PC-9 (cell line): ENCODE measurements at regions not wholly inside any gene's neighbourhood (a gene's known extent, or its start where the extent isn't known, plus 50 kb on each side); places are given as distances from the start of the nearest gene placed in this dataset.

Experiments used
- BruUV-seq: library from RNA; stranded (reverse); fragments of 400-500 nt; replicated peaks from 2 replicates; lab custom pipeline; 2021; lab: Mats Ljungman, UMichigan
- CTCF ChIA-PET: fragments of 300-600 bp; sonication (Branson Sonifier 250); formaldehyde crosslinking; loops from one replicate; lab custom pipeline; 2022; ENCODE audit warnings: antibody characterized with exemption; lab: Charles Lee
- POLR2A ChIA-PET: fragments of 300-600 bp; sonication (Branson Sonifier 250); formaldehyde crosslinking; loops from one replicate; lab custom pipeline; 2022; ENCODE audit warnings: antibody characterized with exemption; ENCODE audit not compliant: unreplicated experiment; lab: Charles Lee
- DNase-seq, 2 experiments: peaks; one replicate each; pipeline versions ENCODE4 v3.0.0 to v3.0.0-alpha.2; 2015 to 2022; ENCODE audit warnings: mixed read lengths in 1 of 2
- H2AFZ ChIP-seq: fragments of 200-600 bp; sonication (generic); 2 replicates; pipeline ENCODE4 v1.8.1; 2017; ENCODE audit warnings: antibody characterized with exemption
- H3F3A ChIP-seq: fragments of 200-600 bp; sonication (generic); 2 replicates; pipeline ENCODE4 v1.8.1; 2017; ENCODE audit warnings: antibody characterized with exemption, mild to moderate bottlenecking, low read depth; ENCODE audit not compliant: insufficient read depth
- H3K27ac ChIP-seq: fragments of 200-600 bp; sonication (generic); 2 replicates; pipeline ENCODE4 v1.6.1; 2016; ENCODE audit warnings: mixed run types
- H3K27me3 ChIP-seq: fragments of 200-600 bp; sonication (generic); 2 replicates; pipeline ENCODE4 v1.6.1; 2016; ENCODE audit warnings: low read depth, mixed run types; ENCODE audit not compliant: insufficient read depth
- H3K36me3 ChIP-seq: fragments of 200-600 bp; sonication (generic); 2 replicates; pipeline ENCODE4 v1.6.1; 2016; ENCODE audit warnings: low read depth, mixed run types
- H3K4me1 ChIP-seq: fragments of 200-600 bp; sonication (generic); replicated peaks from 2 replicates; pipeline ENCODE4 v1.6.1; 2016; ENCODE audit warnings: mixed run types; ENCODE audit not compliant: insufficient read depth
- H3K4me2 ChIP-seq: fragments of 200-600 bp; sonication (generic); 2 replicates; pipeline ENCODE4 v1.6.1; 2017; ENCODE audit warnings: mixed run types
- H3K4me3 ChIP-seq: fragments of 200-600 bp; sonication (generic); 2 replicates; pipeline ENCODE4 v1.6.1; 2016; ENCODE audit warnings: mixed run types
- H3K79me2 ChIP-seq: fragments of 200-600 bp; sonication (generic); 2 replicates; pipeline ENCODE4 v1.6.1; 2017; ENCODE audit warnings: low read depth, mixed run types
- H3K9me2 ChIP-seq: fragments of 200-600 bp; sonication (generic); 2 replicates; pipeline ENCODE4 v1.8.1; 2017; ENCODE audit warnings: mild to moderate bottlenecking; ENCODE audit not compliant: insufficient read depth
- H3K9me3 ChIP-seq: fragments of 200-600 bp; sonication (generic); 2 replicates; pipeline ENCODE4 v1.8.1; 2016; ENCODE audit warnings: low read depth; ENCODE audit not compliant: insufficient read depth
- H4K20me1 ChIP-seq: fragments of 200-600 bp; sonication (generic); 2 replicates; pipeline ENCODE4 v1.8.1; 2017; ENCODE audit not compliant: insufficient read depth
- CTCF ChIP-seq: fragments of 200-600 bp; sonication (generic); conservative IDR thresholded peaks from 2 replicates; pipeline ENCODE4 v1.6.1; 2017; ENCODE audit warnings: mixed run types, antibody characterized with exemption, mild to moderate bottlenecking, moderate library complexity
- EZH2 ChIP-seq: fragments of 200-600 bp; sonication (generic); IDR thresholded peaks from 2 replicates; pipeline ENCODE4 v1.8.0; 2017; ENCODE audit warnings: antibody characterized with exemption, low read depth
- intact Hi-C: fragments of 100-400 bp; cut with micrococcal nuclease; formaldehyde crosslinking; loops from one replicate; pipeline ENCODE4 v1.10.0; 2022; ENCODE audit not compliant: unreplicated experiment

- no peaks in the 10 kb centered on the region for H3K9me2 ChIP-seq
- no peak for TF ChIP-seq CTCF
- no peak for TF ChIP-seq EZH2
- ChIA-PET CTCF (interaction anchor here (0.5 kb wide), 1 partner anchor 56 kb away, joined by 3 read pairs; no protein-coding TSS in a partner anchor), POLR2A (no interaction called here)
- no peak for DNase-seq
- H3F3A ChIP-seq: no peaks in the 10 kb centered on the region
- H3K4me1 ChIP-seq: no peaks in the 10 kb centered on the region
- peaks cover 92% of the 10 kb centered on the region for H3K27me3 ChIP-seq
- no peak overlapping the region for H3K4me2 ChIP-seq
- H3K4me3 ChIP-seq: no peak overlapping the region
- H3K9me3 ChIP-seq: no peaks in the 10 kb centered on the region
- H3K36me3 ChIP-seq: no peaks in the 10 kb centered on the region
- no peak overlapping the region for H3K27ac ChIP-seq
- no peaks in the 10 kb centered on the region for H4K20me1 ChIP-seq
- BruUV-seq: no TSS peak
- H2AFZ ChIP-seq: no peak overlapping the region
- intact Hi-C loops: no loop called here
- H3K79me2 ChIP-seq: no peaks in the 10 kb centered on the region
Measured at GRCh38 chr5:2096887-2097505, 214.3 kb upstream of the IRX4 start.

- intact Hi-C loops: no loop called here
- Histone ChIP-seq H3K4me2 (no peak overlapping the region), H3K79me2 (no peaks in the 10 kb centered on the region), H3K4me1 (no peaks in the 10 kb centered on the region), H3K9me3 (no peaks in the 10 kb centered on the region), H2AFZ (no peak overlapping the region), H3K4me3 (no peak overlapping the region), H3F3A (no peaks in the 10 kb centered on the region), H3K27me3 (peaks cover 84% of the 10 kb centered on the region), H3K9me2 (no peaks in the 10 kb centered on the region), H4K20me1 (no peaks in the 10 kb centered on the region), H3K36me3 (no peaks in the 10 kb centered on the region), H3K27ac (no peak overlapping the region)
- ChIA-PET POLR2A (no interaction called here), CTCF (no interaction called here)
- TF ChIP-seq CTCF: no peak
- no peak for TF ChIP-seq EZH2
- BruUV-seq: no TSS peak
- DNase-seq: no peak
Measured at GRCh38 chr5:2095011-2095410, 212.3 kb upstream of the IRX4 start.

GRCh38 chr5:2094616-2094995 is 211.9 kb upstream of the IRX4 start:
- no peak overlapping the region for H3K27ac ChIP-seq
- TF ChIP-seq CTCF: no peak
- no peak for TF ChIP-seq EZH2
- H3K4me2 ChIP-seq: no peak overlapping the region
- no peaks in the 10 kb centered on the region for H3K79me2 ChIP-seq
- H3K4me3 ChIP-seq: no peak overlapping the region
- no TSS peak for BruUV-seq
- H4K20me1 ChIP-seq: no peaks in the 10 kb centered on the region
- ChIA-PET POLR2A (no interaction called here), CTCF (no interaction called here)
- H2AFZ ChIP-seq: no peak overlapping the region
- H3K4me1 ChIP-seq: no peaks in the 10 kb centered on the region
- no peaks in the 10 kb centered on the region for H3K9me2 ChIP-seq
- H3K27me3 ChIP-seq: peaks cover 80% of the 10 kb centered on the region
- intact Hi-C loops: no loop called here
- no peaks in the 10 kb centered on the region for H3F3A ChIP-seq
- no peak for DNase-seq
- H3K9me3 ChIP-seq: no peaks in the 10 kb centered on the region
- no peaks in the 10 kb centered on the region for H3K36me3 ChIP-seq
